A204.1 (cell line): ENCODE measurements at regions not wholly inside any gene's neighbourhood (a gene's known extent, or its start where the extent isn't known, plus 50 kb on each side); places are given as distances from the start of the nearest gene placed in this dataset.
"Not testable (repeated sequence)": the region's sequence is repeated elsewhere in the genome, so short reads cannot be mapped to it uniquely, and the experiment has no call there.

ENCODE experiments used
- FAIRE-seq: peaks from 2 replicates; lab custom pipeline; 2012; peaks lifted over from hg19 to GRCh38; lab: Jason Lieb, UNC

- no peak for FAIRE-seq
Measured at GRCh38 chr7:155944901-155945300, 132.6 kb upstream of the SHH start.

GRCh38 chr7:155943251-155943899 lies 131.1 kb upstream of the SHH start:
- FAIRE-seq = no peak

- no peak for FAIRE-seq
Measured at GRCh38 chr7:155942226-155942950, 130.1 kb upstream of the SHH start.

GRCh38 chr7:155941688-155942087 lies 129.4 kb upstream of the SHH start:
- no peak for FAIRE-seq

- FAIRE-seq = no peak
Measured at GRCh38 chr7:155939350-155939749, 127.1 kb upstream of the SHH start.

- FAIRE-seq = no peak
Measured at GRCh38 chr7:155938129-155938528, 125.9 kb upstream of the SHH start.

GRCh38 chr7:155935726-155936125 lies 123.5 kb upstream of the SHH start:
- no peak for FAIRE-seq

- no peak for FAIRE-seq
Measured at GRCh38 chr7:155935005-155935557, 122.8 kb upstream of the SHH start.

- not testable (repeated sequence) for FAIRE-seq
Measured at GRCh38 chr7:155932324-155932723, 120.1 kb upstream of the SHH start.

- FAIRE-seq = no peak
Measured at GRCh38 chr7:155931396-155932085, 119.3 kb upstream of the SHH start.

GRCh38 chr7:155930527-155930926 lies 118.3 kb upstream of the SHH start:
- no peak for FAIRE-seq

- no peak for FAIRE-seq
Measured at GRCh38 chr7:155930061-155930460, 117.8 kb upstream of the SHH start.

- no peak for FAIRE-seq
Measured at GRCh38 chr7:155928583-155928982, 116.3 kb upstream of the SHH start.

GRCh38 chr7:155927905-155928304 lies 115.6 kb upstream of the SHH start:
- peak; percentile 37 for FAIRE-seq

GRCh38 chr7:155925682-155926081 lies 113.4 kb upstream of the SHH start:
- no peak for FAIRE-seq

GRCh38 chr7:155922067-155922816 lies 110.0 kb upstream of the SHH start:
- FAIRE-seq = no peak

- no peak for FAIRE-seq
Measured at GRCh38 chr7:155921804-155922066, 109.5 kb upstream of the SHH start.

GRCh38 chr7:155921086-155921803 lies 109.0 kb upstream of the SHH start:
- FAIRE-seq = no peak

- FAIRE-seq = no peak
Measured at GRCh38 chr7:155920068-155920461, 107.8 kb upstream of the SHH start.

- FAIRE-seq = no peak
Measured at GRCh38 chr7:155919391-155920067, 107.3 kb upstream of the SHH start.

- FAIRE-seq = no peak
Measured at GRCh38 chr7:155918720-155919390, 106.6 kb upstream of the SHH start.
